ENCODE measurements at regions not wholly inside any gene's neighbourhood (a gene's known extent, or its start where the extent isn't known, plus 50 kb on each side); places are given as distances from the start of the nearest gene placed in this dataset.

- ATAC-seq (ENCODE audit: low FRiP score) (no peak), DNase-seq (ENCODE audit: low spot score) (no peak)
- TF ChIP-seq CTCF (IDR thresholded peaks at IDR 0.05) = no peak
Measured at GRCh38 chr1:5410652-5411051, 581.6 kb downstream of the NPHP4 start.

GRCh38 chr1:5408401-5408800 lies 583.8 kb downstream of the NPHP4 start:
- ATAC-seq (ENCODE audit: low FRiP score) = no peak
- no peak for DNase-seq (ENCODE audit: low spot score)
- TF ChIP-seq CTCF (IDR thresholded peaks at IDR 0.05) = no peak

- no peak for ATAC-seq (ENCODE audit: low FRiP score)
- no peak for TF ChIP-seq CTCF (IDR thresholded peaks at IDR 0.05)
- no peak for DNase-seq (ENCODE audit: low spot score)
Measured at GRCh38 chr1:5405263-5405662, 587.0 kb downstream of the NPHP4 start.

GRCh38 chr1:5404412-5405203 lies 587.6 kb downstream of the NPHP4 start:
- DNase-seq (ENCODE audit: low spot score) (no peak), ATAC-seq (ENCODE audit: low FRiP score) (no peak)
- no peak for TF ChIP-seq CTCF (IDR thresholded peaks at IDR 0.05)

GRCh38 chr1:5403935-5404334 lies 588.3 kb downstream of the NPHP4 start:
- DNase-seq (ENCODE audit: low spot score) = no peak
- TF ChIP-seq CTCF (IDR thresholded peaks at IDR 0.05) = no peak
- no peak for ATAC-seq (ENCODE audit: low FRiP score)

GRCh38 chr1:5402618-5403017 lies 589.6 kb downstream of the NPHP4 start:
- DNase-seq (ENCODE audit: low spot score) = no peak
- peak in 1 of 3 donors; percentile 9 for TF ChIP-seq CTCF (IDR thresholded peaks at IDR 0.05)
- ATAC-seq (ENCODE audit: low FRiP score) = no peak

- TF ChIP-seq CTCF (IDR thresholded peaks at IDR 0.05) = no peak
- no peak for DNase-seq (ENCODE audit: low spot score)
- no peak for ATAC-seq (ENCODE audit: low FRiP score)
Measured at GRCh38 chr1:5399771-5400170, 592.5 kb downstream of the NPHP4 start.

Data from omental fat pad (tissue), 3 donors.